ENCODE measurements at regions not wholly inside any gene's neighbourhood (a gene's known extent, or its start where the extent isn't known, plus 50 kb on each side); places are given as distances from the start of the nearest gene placed in this dataset.

GRCh38 chr20:16955462-16955861, 207.3 kb downstream of the OTOR start:
- TF ChIP-seq CTCF (IDR thresholded peaks at IDR 0.05) = no peak
- no peak for TF ChIP-seq POLR2AphosphoS5 (IDR thresholded peaks at IDR 0.05)
